Upper lobe of right lung (tissue), 1 donor: ENCODE measurements at regions not wholly inside any gene's neighbourhood (a gene's known extent, or its start where the extent isn't known, plus 50 kb on each side); places are given as distances from the start of the nearest gene placed in this dataset.

Experiments used
- ATAC-seq: fragments of 200-7000 bp; cut with Tn5 transposase; one replicate; pipeline ENCODE4 v1.9.1; 2020; ENCODE audit warnings: mild to moderate bottlenecking, moderate library complexity
- DNase-seq: peaks from one replicate; pipeline ENCODE4 v3.0.0-alpha.2; 2020
- H3K27ac ChIP-seq: fragments of 200-600 bp; one replicate; pipeline ENCODE4 v1.8.0; 2022
- H3K27me3 ChIP-seq: fragments of 200-600 bp; one replicate; pipeline ENCODE4 v1.8.0; 2022; ENCODE audit warnings: mild to moderate bottlenecking
- H3K36me3 ChIP-seq: fragments of 200-600 bp; one replicate; pipeline ENCODE4 v1.8.0; 2022
- H3K4me1 ChIP-seq: fragments of 200-600 bp; one replicate; pipeline ENCODE4 v1.8.0; 2022
- H3K4me3 ChIP-seq: fragments of 200-600 bp; one replicate; pipeline ENCODE4 v1.8.0; 2022; ENCODE audit warnings: mild to moderate bottlenecking
- H3K9me3 ChIP-seq: fragments of 200-600 bp; one replicate; pipeline ENCODE4 v1.8.0; 2022
- intact Hi-C: fragments of 100-400 bp; cut with DNase I; formaldehyde crosslinking; loops from one replicate; pipeline ENCODE4 v1.11.0; 2022
- TF ChIP-seq, protein P1 (sequence below): fragments of 200-600 bp; IDR thresholded peaks from one replicate; pipeline ENCODE4 v1.8.0; 2022; ENCODE audit warnings: antibody characterized with exemption
- donor health status: DM: no; HTN: yes; CAD: no; lungs with severe emphysema.

DNA sequence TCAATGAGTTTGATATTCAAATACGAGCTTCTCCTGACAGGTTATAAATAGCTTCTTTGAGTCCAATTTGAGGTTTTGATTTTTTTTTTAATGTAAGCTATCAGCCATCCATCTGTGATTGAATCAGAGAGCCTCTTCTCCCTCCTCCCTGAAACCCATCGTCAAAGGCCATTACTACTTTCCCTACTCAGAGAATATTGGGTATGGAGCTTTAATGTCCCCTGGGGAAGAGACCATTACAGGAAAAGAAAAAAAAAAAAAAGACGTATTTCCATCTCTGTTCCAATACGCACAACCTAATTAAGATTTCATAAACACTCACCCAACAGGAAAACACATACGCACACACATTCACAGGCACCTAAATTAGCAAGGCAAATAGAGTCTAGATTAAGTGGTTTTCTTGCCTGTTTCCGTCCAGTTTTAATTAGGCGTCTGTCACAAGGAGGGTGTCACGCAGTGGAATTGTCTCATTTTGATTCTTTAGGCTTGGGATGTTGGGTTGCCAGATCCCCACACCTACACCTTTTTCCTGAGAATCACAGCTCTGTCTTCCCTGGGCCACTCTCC lies 194.3 kb upstream of the RPL38 start:
- H3K27ac ChIP-seq, result no peak overlapping the region
- peaks cover 35% of the 10 kb centered on the region for H3K27me3 ChIP-seq
- intact Hi-C loops, result no loop called here
- DNase-seq, result no peak
- H3K4me1 ChIP-seq, result no peaks in the 10 kb centered on the region
- no peaks in the 10 kb centered on the region for H3K36me3 ChIP-seq
- H3K4me3 ChIP-seq, result no peak overlapping the region
- TF ChIP-seq, protein P1, sequence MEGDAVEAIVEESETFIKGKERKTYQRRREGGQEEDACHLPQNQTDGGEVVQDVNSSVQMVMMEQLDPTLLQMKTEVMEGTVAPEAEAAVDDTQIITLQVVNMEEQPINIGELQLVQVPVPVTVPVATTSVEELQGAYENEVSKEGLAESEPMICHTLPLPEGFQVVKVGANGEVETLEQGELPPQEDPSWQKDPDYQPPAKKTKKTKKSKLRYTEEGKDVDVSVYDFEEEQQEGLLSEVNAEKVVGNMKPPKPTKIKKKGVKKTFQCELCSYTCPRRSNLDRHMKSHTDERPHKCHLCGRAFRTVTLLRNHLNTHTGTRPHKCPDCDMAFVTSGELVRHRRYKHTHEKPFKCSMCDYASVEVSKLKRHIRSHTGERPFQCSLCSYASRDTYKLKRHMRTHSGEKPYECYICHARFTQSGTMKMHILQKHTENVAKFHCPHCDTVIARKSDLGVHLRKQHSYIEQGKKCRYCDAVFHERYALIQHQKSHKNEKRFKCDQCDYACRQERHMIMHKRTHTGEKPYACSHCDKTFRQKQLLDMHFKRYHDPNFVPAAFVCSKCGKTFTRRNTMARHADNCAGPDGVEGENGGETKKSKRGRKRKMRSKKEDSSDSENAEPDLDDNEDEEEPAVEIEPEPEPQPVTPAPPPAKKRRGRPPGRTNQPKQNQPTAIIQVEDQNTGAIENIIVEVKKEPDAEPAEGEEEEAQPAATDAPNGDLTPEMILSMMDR, result no peak
- no peaks in the 10 kb centered on the region for H3K9me3 ChIP-seq
- no peak for ATAC-seq

DNA sequence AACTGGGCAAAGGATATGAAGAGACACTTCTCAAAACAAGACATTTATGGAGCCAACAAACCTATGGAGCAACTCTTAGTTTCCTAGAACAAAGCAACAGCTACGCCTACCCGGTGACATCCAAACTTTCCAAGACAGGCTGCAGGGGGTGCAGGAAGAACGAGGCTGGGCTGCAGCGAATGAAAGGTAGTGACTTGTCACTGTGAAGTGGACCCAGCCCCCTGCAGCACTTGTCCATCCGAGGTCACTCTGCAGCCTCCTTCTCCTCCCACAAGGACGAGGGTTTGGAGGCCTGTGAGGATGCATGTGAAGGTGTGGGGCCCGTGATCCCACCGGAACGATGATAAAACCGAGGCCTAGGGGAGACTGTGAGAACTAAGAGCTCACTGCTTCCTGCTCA lies 192.6 kb upstream of the RPL38 start:
- Histone ChIP-seq H3K36me3 (no peaks in the 10 kb centered on the region), H3K9me3 (no peaks in the 10 kb centered on the region), H3K27ac (no peak overlapping the region), H3K4me1 (no peaks in the 10 kb centered on the region), H3K4me3 (no peak overlapping the region), H3K27me3 (peaks cover 38% of the 10 kb centered on the region)
- TF ChIP-seq, protein P1, result no peak
- DNase-seq (no peak), ATAC-seq (no peak)
- intact Hi-C loops, result no loop called here

- Histone ChIP-seq H3K27me3 (peaks cover 32% of the 10 kb centered on the region), H3K9me3 (no peaks in the 10 kb centered on the region), H3K36me3 (no peaks in the 10 kb centered on the region), H3K4me3 (no peak overlapping the region), H3K4me1 (no peaks in the 10 kb centered on the region), H3K27ac (no peak overlapping the region)
- intact Hi-C loops, result no loop called here
- DNase-seq (no peak), ATAC-seq (no peak)
- TF ChIP-seq, protein P1, result no peak
Observed at GRCh38 chr17:74011966-74012365, 191.5 kb upstream of the RPL38 start.

DNA sequence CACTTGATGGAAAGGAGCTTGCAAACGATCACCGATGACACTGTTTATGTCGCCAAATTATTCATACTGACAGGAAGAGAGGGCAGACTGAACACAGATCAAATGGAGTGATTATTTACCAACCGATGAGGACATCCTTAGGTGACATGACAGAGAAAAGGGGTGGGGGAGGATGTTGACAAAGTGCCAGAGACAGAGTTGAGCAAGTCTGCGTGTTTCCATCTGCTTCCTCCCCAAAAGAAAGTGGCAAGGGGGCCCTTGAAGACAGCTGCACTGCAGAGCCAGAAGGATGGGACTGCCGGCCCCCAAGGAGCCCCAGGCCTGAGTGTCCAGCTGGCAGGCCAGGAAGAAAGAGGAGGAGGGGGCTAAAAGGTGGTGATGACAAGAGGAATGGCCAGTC lies 191.0 kb upstream of the RPL38 start:
- TF ChIP-seq, protein P1, result no peak
- Histone ChIP-seq H3K4me1 (no peaks in the 10 kb centered on the region), H3K27ac (no peak overlapping the region), H3K36me3 (no peaks in the 10 kb centered on the region), H3K9me3 (no peaks in the 10 kb centered on the region), H3K27me3 (peaks cover 32% of the 10 kb centered on the region), H3K4me3 (no peak overlapping the region)
- intact Hi-C loops, result no loop called here
- ATAC-seq, result no peak
- DNase-seq, result no peak

DNA sequence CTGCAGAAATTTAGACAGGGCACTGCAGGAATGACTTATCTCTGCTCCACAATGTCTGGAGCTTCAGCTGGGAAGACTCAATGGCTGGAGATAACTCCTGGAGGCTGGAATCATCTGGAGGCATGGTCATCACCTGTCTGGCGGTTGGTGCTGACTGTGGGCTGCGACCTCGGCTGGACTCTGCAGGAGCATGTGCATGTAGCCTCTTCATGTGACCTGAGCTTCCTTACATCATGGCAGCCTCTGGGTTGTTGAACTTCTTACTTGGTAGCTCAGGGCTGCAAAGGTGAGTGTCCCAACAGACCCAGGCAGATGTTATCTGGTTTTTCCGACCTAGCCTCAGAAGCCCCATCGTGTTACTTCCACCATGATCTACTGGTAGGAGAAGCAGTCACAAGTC lies 188.2 kb upstream of the RPL38 start:
- intact Hi-C loops, result no loop called here
- H3K27me3 ChIP-seq, result peaks cover 20% of the 10 kb centered on the region
- H3K36me3 ChIP-seq, result no peaks in the 10 kb centered on the region
- no peak for ATAC-seq
- no peaks in the 10 kb centered on the region for H3K9me3 ChIP-seq
- no peaks in the 10 kb centered on the region for H3K4me1 ChIP-seq
- TF ChIP-seq, protein P1, result no peak
- no peak for DNase-seq
- no peak overlapping the region for H3K27ac ChIP-seq
- no peak overlapping the region for H3K4me3 ChIP-seq

- intact Hi-C loops, result no loop called here
- no peaks in the 10 kb centered on the region for H3K36me3 ChIP-seq
- no peak overlapping the region for H3K4me3 ChIP-seq
- ATAC-seq (no peak), DNase-seq (no peak)
- TF ChIP-seq, protein P1, result no peak
- H3K9me3 ChIP-seq, result no peaks in the 10 kb centered on the region
- H3K4me1 ChIP-seq, result no peaks in the 10 kb centered on the region
- peaks cover 20% of the 10 kb centered on the region for H3K27me3 ChIP-seq
- no peak overlapping the region for H3K27ac ChIP-seq
Observed at GRCh38 chr17:74015990-74016389, 187.5 kb upstream of the RPL38 start.
